GM12878 (cell line): ENCODE measurements at regions not wholly inside any gene's neighbourhood (a gene's known extent, or its start where the extent isn't known, plus 50 kb on each side); places are given as distances from the start of the nearest gene placed in this dataset.

Experiments
- EP300 ChIP-seq, 2 experiments: fragments of 150-350 bp in 1 of 2; IDR thresholded peaks; 2 replicates each; pipeline ENCODE4 v1.6.1; 2011 to 2012; ENCODE audit warnings: low read depth in 2 of 2, low read length in 2 of 2, borderline replicate concordance in 1 of 2, improper control_type of control experiment in 1 of 2, inconsistent platforms in 1 of 2; ENCODE audit not compliant: control insufficient read depth in 1 of 2
- HDAC6 ChIP-seq: fragments of 200-600 bp; sonication (generic); IDR thresholded peaks from one replicate; pipeline ENCODE4 v1.8.0; 2017; ENCODE audit warnings: antibody characterized with exemption; ENCODE audit not compliant: unreplicated experiment
- NR2F1 ChIP-seq: fragments of 450-650 bp; conservative IDR thresholded peaks from 2 replicates; pipeline ENCODE4 v1.6.1; 2017; ENCODE audit warnings: mild to moderate bottlenecking
- POLR2AphosphoS5 ChIP-seq: IDR thresholded peaks from 2 replicates; pipeline ENCODE4 v1.6.1; 2011; ENCODE audit warnings: mild to moderate bottlenecking, low read length, inconsistent platforms
- REST ChIP-seq: IDR thresholded peaks from 2 replicates; pipeline ENCODE4 v1.6.1; 2012; ENCODE audit warnings: mild to moderate bottlenecking, low read depth, low read length

DNA sequence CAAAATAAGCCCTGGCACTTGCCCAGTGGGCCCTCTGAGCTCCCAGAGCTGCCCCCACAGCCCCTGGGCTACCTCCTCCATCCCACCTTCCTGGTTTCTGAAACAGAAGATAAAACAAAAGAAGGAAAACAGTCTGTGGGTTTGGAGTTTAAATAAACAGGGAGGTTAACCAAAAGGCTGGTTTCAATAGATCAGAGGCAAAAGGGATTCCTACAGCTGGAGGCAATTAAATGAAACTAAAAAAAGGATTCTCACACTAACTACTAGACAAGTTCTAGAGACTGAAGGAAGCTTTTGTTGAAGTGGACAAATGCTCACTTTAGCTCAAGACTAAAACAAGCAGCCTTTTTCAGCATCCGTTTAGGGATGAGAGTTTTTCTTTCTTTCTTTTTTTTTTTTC lies 569.8 kb downstream of the FGF9 start:
- TF ChIP-seq NR2F1: no peak
- TF ChIP-seq POLR2AphosphoS5: no peak
- TF ChIP-seq HDAC6: no peak
- TF ChIP-seq EP300 (IDR thresholded peaks at IDR 0.05; ENCODE audit: borderline replicate concordance in 1 of 2, control insufficient read depth in 1 of 2, low read depth in 2 of 2, low read length in 2 of 2): no peak
- no peak for TF ChIP-seq REST
